ENCODE measurements at regions not wholly inside any gene's neighbourhood (a gene's known extent, or its start where the extent isn't known, plus 50 kb on each side); places are given as distances from the start of the nearest gene placed in this dataset.
A peak's percentile ranks its signal among the peaks of the same experiment; 100 is the strongest.

- Mint-ChIP-seq H3K36me3 (peaks cover 39% of the 10 kb centered on the region), H3K27ac (peak overlapping the region; percentile 15; the same call in 1 of the 2 replicates), H3K27me3 (ENCODE audit: low read depth) (no peaks in the 10 kb centered on the region; the same call in 1 of the 2 replicates), H3K9me3 (peaks cover 8% of the 10 kb centered on the region), H3K4me3 (peak overlapping the region; percentile 84), H3K4me1 (peaks cover 25% of the 10 kb centered on the region)
- no peak for DNase-seq (ENCODE audit: low spot score)
- TF ChIP-seq ZBTB43 (CRISPR knock-in tag; IDR thresholded peaks at IDR 0.05) (no peak), E2F5 (CRISPR knock-in tag; IDR thresholded peaks at IDR 0.05) (no peak)
- CTCF ChIA-PET: no interaction called here
- POLR2A ChIA-PET: no interaction called here
- no peak for ATAC-seq
These were observed 80.6 kb upstream of the CD99 start for GRCh38 chrX:2610246-2611170.

GRCh38 chrX:2609431-2610238 is 81.5 kb upstream of the CD99 start:
- POLR2A ChIA-PET: no interaction called here
- Mint-ChIP-seq H3K4me1 (peaks cover 27% of the 10 kb centered on the region), H3K36me3 (peaks cover 30% of the 10 kb centered on the region), H3K9me3 (peaks cover 8% of the 10 kb centered on the region), H3K27ac (peak overlapping the region; percentile 51; the same call in 1 of the 2 replicates), H3K27me3 (ENCODE audit: low read depth) (no peaks in the 10 kb centered on the region; the same call in 1 of the 2 replicates), H3K4me3 (peak overlapping the region; percentile 84)
- no peak for DNase-seq (ENCODE audit: low spot score)
- CTCF ChIA-PET: no interaction called here
- peak; percentile 8 for ATAC-seq
- TF ChIP-seq RELA (CRISPR knock-in tag; IDR thresholded peaks at IDR 0.05; ENCODE audit: borderline replicate concordance) (no peak), ZNF232 (CRISPR knock-in tag; IDR thresholded peaks at IDR 0.05) (no peak), ZNF416 (CRISPR knock-in tag; IDR thresholded peaks at IDR 0.05) (no peak), ETV6 (CRISPR knock-in tag; IDR thresholded peaks at IDR 0.05) (no peak), CDX4 (CRISPR knock-in tag; IDR thresholded peaks at IDR 0.05; ENCODE audit: borderline replicate concordance) (no peak), ESRRA (CRISPR knock-in tag; IDR thresholded peaks at IDR 0.05; ENCODE audit: borderline replicate concordance) (no peak)

- H3K27ac Mint-ChIP-seq: peak overlapping the region; percentile 90
- ChIA-PET CTCF (no interaction called here), POLR2A (no interaction called here)
- H3K4me3 Mint-ChIP-seq: peak overlapping the region; percentile 88
- peak; percentile 88 for ATAC-seq
- peak; percentile 80 for DNase-seq (ENCODE audit: low spot score)
- H3K27me3 Mint-ChIP-seq (ENCODE audit: low read depth): no peaks in the 10 kb centered on the region; the same call in 1 of the 2 replicates
- H3K36me3 Mint-ChIP-seq: peaks cover 25% of the 10 kb centered on the region
- peaks cover 8% of the 10 kb centered on the region for H3K9me3 Mint-ChIP-seq
- H3K4me1 Mint-ChIP-seq: peaks cover 30% of the 10 kb centered on the region
- TF ChIP-seq E2F5 (CRISPR knock-in tag; IDR thresholded peaks at IDR 0.05): 0 out of 2 replicates have a peak, but pooled peaks have one; percentile 14
- TF ChIP-seq ZNF232 (CRISPR knock-in tag; IDR thresholded peaks at IDR 0.05): no peak; the same call in 1 of the 2 replicates
- TF ChIP-seq ZNF219 (CRISPR knock-in tag; IDR thresholded peaks at IDR 0.05; ENCODE audit: borderline replicate concordance): 0 out of 2 replicates have a peak, but pooled peaks have one; percentile 11
- TF ChIP-seq HMGA2 (CRISPR knock-in tag; IDR thresholded peaks at IDR 0.05): no peak
- TF ChIP-seq SP1 (CRISPR knock-in tag; conservative IDR thresholded peaks at IDR 0.05): peak; percentile 64
- no peak for TF ChIP-seq OVOL2 (CRISPR knock-in tag; IDR thresholded peaks at IDR 0.05; ENCODE audit: borderline replicate concordance)
- no peak for TF ChIP-seq EMX1 (CRISPR knock-in tag; IDR thresholded peaks at IDR 0.05)
- no peak for TF ChIP-seq TEAD4 (CRISPR knock-in tag; IDR thresholded peaks at IDR 0.05)
- TF ChIP-seq ELF4 (CRISPR knock-in tag; IDR thresholded peaks at IDR 0.05; ENCODE audit: low read depth): no peak
- 0 out of 2 replicates have a peak, but pooled peaks have one; percentile 23 for TF ChIP-seq ESRRA (CRISPR knock-in tag; IDR thresholded peaks at IDR 0.05; ENCODE audit: borderline replicate concordance)
- TF ChIP-seq MAX (CRISPR knock-in tag; IDR thresholded peaks at IDR 0.05): 0 out of 2 replicates have a peak, but pooled peaks have one; percentile 28
- TF ChIP-seq HMGXB4 (CRISPR knock-in tag; IDR thresholded peaks at IDR 0.05): peak; percentile 65
- no peak; the same call in 1 of the 2 replicates for TF ChIP-seq SMAD3 (CRISPR knock-in tag; IDR thresholded peaks at IDR 0.05; ENCODE audit: borderline replicate concordance)
- no peak for TF ChIP-seq NR3C1 (CRISPR knock-in tag; conservative IDR thresholded peaks at IDR 0.05; ENCODE audit: low read depth)
- TF ChIP-seq E2F1 (CRISPR knock-in tag; IDR thresholded peaks at IDR 0.05): no peak
These were observed 82.3 kb upstream of the CD99 start for GRCh38 chrX:2608638-2609430.

All from WTC11 (cell line).